ENCODE measurements at regions not wholly inside any gene's neighbourhood (a gene's known extent, or its start where the extent isn't known, plus 50 kb on each side); places are given as distances from the start of the nearest gene placed in this dataset.

DNA sequence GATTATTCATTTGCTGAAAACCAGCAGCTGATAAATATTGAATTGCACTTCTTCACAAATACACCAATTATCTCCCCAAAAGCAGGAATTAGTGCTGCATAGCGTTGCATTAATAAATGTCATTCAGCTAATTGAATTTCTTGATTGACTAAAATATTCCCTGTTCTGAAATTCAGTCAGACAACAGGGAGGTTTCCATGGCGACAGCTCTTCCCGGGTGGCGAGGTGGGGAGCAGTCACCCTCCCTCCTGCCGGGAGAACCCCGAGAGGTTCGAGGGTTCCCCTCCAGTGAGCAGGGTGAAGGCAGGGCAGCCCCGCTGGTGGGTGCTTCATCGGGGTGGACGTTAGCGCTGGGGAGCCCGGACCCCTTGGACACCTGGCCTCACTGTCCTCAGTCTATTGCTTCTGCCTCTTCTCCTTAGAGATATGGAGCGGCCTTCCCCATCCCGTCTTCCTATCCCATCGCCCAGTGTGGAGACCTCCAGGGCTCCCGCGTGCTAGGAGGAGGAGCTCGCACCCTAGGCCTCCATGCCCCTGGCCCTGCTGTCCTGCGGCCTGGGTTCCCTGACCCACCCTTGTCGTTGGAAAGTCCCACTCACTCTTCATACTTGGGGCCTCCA lies 983.5 kb downstream of the BRD1 start:
- TF ChIP-seq EZH2phosphoT487 (IDR thresholded peaks at IDR 0.05; ENCODE audit: insufficient read depth, low read depth) = no peak
- TF ChIP-seq EZH2 (IDR thresholded peaks at IDR 0.05; ENCODE audit: insufficient read depth, poor library complexity, severe bottlenecking) = no peak
